ENCODE measurements at regions not wholly inside any gene's neighbourhood (a gene's known extent, or its start where the extent isn't known, plus 50 kb on each side); places are given as distances from the start of the nearest gene placed in this dataset.
"Not testable (repeated sequence)": the region's sequence is repeated elsewhere in the genome, so short reads cannot be mapped to it uniquely, and the experiment has no call there.

DNA sequence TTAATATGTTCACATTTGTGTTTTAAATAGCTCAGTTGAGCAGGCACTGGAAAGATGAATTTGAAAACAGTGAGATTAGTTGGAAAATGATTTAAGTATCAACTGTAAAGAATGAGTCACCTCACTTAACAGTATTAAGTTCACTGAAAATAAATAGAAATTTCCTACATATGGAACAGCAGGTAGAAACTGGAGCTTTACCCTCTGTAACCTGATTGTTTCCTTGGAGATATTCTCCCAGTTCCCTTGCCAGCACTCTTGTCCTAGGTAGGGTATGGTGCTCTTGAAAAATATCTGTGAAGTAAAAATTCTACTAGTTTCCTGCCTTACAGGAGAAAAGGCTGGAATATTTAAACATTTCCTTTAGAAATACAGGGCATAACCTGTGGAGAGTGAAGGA, 81.3 kb upstream of the DLGAP1 start:
- H3K79me2 ChIP-seq (replicated peaks; ENCODE audit: insufficient read depth, low read length) = no peaks in the 10 kb centered on the region
- H3K27ac ChIP-seq (ENCODE audit: low read length) = no peak overlapping the region
- no peaks in the 10 kb centered on the region for H3K9me2 ChIP-seq (ENCODE audit: insufficient read depth, low read length)
- no peak overlapping the region for H3K4me2 ChIP-seq (ENCODE audit: low read length)
- no peaks in the 10 kb centered on the region for H3F3A ChIP-seq (ENCODE audit: insufficient read depth, low read length, poor library complexity, severe bottlenecking)
- H3K36me3 ChIP-seq (ENCODE audit: insufficient read depth, low read length) = no peaks in the 10 kb centered on the region
- no peak overlapping the region for H3K9ac ChIP-seq (ENCODE audit: low read length)
- no peaks in the 10 kb centered on the region for H4K20me1 ChIP-seq (ENCODE audit: insufficient read depth)
- H3K9me3 ChIP-seq (ENCODE audit: low read length) = no peaks in the 10 kb centered on the region
- no peak overlapping the region for H3K4me3 ChIP-seq (ENCODE audit: low read length)
- no peak overlapping the region for H2AFZ ChIP-seq (ENCODE audit: low read depth, low read length)
- H3K27me3 ChIP-seq (ENCODE audit: insufficient read depth, low read depth, low read length) = no peaks in the 10 kb centered on the region
- no peak for TF ChIP-seq SMC3 (conservative IDR thresholded peaks at IDR 0.05; ENCODE audit: poor library complexity)
- TF ChIP-seq, protein P1, sequence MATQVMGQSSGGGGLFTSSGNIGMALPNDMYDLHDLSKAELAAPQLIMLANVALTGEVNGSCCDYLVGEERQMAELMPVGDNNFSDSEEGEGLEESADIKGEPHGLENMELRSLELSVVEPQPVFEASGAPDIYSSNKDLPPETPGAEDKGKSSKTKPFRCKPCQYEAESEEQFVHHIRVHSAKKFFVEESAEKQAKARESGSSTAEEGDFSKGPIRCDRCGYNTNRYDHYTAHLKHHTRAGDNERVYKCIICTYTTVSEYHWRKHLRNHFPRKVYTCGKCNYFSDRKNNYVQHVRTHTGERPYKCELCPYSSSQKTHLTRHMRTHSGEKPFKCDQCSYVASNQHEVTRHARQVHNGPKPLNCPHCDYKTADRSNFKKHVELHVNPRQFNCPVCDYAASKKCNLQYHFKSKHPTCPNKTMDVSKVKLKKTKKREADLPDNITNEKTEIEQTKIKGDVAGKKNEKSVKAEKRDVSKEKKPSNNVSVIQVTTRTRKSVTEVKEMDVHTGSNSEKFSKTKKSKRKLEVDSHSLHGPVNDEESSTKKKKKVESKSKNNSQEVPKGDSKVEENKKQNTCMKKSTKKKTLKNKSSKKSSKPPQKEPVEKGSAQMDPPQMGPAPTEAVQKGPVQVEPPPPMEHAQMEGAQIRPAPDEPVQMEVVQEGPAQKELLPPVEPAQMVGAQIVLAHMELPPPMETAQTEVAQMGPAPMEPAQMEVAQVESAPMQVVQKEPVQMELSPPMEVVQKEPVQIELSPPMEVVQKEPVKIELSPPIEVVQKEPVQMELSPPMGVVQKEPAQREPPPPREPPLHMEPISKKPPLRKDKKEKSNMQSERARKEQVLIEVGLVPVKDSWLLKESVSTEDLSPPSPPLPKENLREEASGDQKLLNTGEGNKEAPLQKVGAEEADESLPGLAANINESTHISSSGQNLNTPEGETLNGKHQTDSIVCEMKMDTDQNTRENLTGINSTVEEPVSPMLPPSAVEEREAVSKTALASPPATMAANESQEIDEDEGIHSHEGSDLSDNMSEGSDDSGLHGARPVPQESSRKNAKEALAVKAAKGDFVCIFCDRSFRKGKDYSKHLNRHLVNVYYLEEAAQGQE (IDR thresholded peaks at IDR 0.05; ENCODE audit: borderline replicate concordance) = no peak
- TF ChIP-seq POLR2AphosphoS5 (IDR thresholded peaks at IDR 0.05) = no peak
- TF ChIP-seq TAF1 (IDR thresholded peaks at IDR 0.05; ENCODE audit: low read depth) = no peak
- no peak for TF ChIP-seq EZH2 (IDR thresholded peaks at IDR 0.05; ENCODE audit: borderline replicate concordance, insufficient read depth, low read length, poor library complexity, severe bottlenecking)
- no peak for TF ChIP-seq EP300 (conservative IDR thresholded peaks at IDR 0.05; ENCODE audit: poor library complexity, severe bottlenecking)
- TF ChIP-seq RAD21 (conservative IDR thresholded peaks at IDR 0.05) = no peak
- TF ChIP-seq MXI1 (conservative IDR thresholded peaks at IDR 0.05; ENCODE audit: poor library complexity, severe bottlenecking) = no peak
- TF ChIP-seq, protein P2, sequence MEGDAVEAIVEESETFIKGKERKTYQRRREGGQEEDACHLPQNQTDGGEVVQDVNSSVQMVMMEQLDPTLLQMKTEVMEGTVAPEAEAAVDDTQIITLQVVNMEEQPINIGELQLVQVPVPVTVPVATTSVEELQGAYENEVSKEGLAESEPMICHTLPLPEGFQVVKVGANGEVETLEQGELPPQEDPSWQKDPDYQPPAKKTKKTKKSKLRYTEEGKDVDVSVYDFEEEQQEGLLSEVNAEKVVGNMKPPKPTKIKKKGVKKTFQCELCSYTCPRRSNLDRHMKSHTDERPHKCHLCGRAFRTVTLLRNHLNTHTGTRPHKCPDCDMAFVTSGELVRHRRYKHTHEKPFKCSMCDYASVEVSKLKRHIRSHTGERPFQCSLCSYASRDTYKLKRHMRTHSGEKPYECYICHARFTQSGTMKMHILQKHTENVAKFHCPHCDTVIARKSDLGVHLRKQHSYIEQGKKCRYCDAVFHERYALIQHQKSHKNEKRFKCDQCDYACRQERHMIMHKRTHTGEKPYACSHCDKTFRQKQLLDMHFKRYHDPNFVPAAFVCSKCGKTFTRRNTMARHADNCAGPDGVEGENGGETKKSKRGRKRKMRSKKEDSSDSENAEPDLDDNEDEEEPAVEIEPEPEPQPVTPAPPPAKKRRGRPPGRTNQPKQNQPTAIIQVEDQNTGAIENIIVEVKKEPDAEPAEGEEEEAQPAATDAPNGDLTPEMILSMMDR (IDR thresholded peaks at IDR 0.05; ENCODE audit: poor library complexity, severe bottlenecking) = no peak

DNA sequence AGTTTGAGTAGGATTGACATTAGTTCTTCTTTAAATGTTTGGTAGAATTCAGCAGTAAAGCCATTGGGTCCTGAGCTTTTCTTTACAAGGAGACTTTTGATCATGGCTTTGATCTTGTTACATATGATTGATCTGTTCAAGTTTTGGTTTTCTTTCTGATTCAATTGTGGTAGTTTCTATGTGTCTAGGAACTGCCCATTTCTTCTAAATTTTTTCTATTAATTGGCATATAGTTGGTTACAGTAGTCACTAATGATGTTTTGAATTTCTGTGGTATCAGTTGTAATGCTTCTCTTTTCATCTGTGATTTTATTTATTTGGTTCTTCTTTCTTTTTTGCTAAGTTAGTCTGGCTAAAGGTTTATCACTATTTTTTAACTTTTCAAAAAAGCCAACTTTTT, 73.3 kb upstream of the DLGAP1 start:
- Histone ChIP-seq H3K9ac (ENCODE audit: low read length) (no peak overlapping the region), H3F3A (ENCODE audit: insufficient read depth, low read length, poor library complexity, severe bottlenecking) (no peaks in the 10 kb centered on the region), H3K79me2 (replicated peaks; ENCODE audit: insufficient read depth, low read length) (no peaks in the 10 kb centered on the region), H3K27ac (ENCODE audit: low read length) (no peak overlapping the region), H2AFZ (ENCODE audit: low read depth, low read length) (no peak overlapping the region), H3K4me2 (ENCODE audit: low read length) (no peak overlapping the region), H3K9me3 (ENCODE audit: low read length) (no peaks in the 10 kb centered on the region), H3K4me3 (ENCODE audit: low read length) (no peak overlapping the region), H3K36me3 (ENCODE audit: insufficient read depth, low read length) (no peaks in the 10 kb centered on the region), H4K20me1 (ENCODE audit: insufficient read depth) (no peaks in the 10 kb centered on the region), H3K9me2 (ENCODE audit: insufficient read depth, low read length) (no peaks in the 10 kb centered on the region), H3K27me3 (ENCODE audit: insufficient read depth, low read depth, low read length) (no peaks in the 10 kb centered on the region)
- TF ChIP-seq, protein P2 (IDR thresholded peaks at IDR 0.05; ENCODE audit: poor library complexity, severe bottlenecking) = no peak
- TF ChIP-seq EP300 (conservative IDR thresholded peaks at IDR 0.05; ENCODE audit: poor library complexity, severe bottlenecking) (no peak), POLR2AphosphoS5 (IDR thresholded peaks at IDR 0.05) (no peak), EZH2 (IDR thresholded peaks at IDR 0.05; ENCODE audit: borderline replicate concordance, insufficient read depth, low read length, poor library complexity, severe bottlenecking) (no peak), TAF1 (IDR thresholded peaks at IDR 0.05; ENCODE audit: low read depth) (no peak), MXI1 (conservative IDR thresholded peaks at IDR 0.05; ENCODE audit: poor library complexity, severe bottlenecking) (no peak), SMC3 (conservative IDR thresholded peaks at IDR 0.05; ENCODE audit: poor library complexity) (no peak), RAD21 (conservative IDR thresholded peaks at IDR 0.05) (no peak)
- TF ChIP-seq, protein P1 (IDR thresholded peaks at IDR 0.05; ENCODE audit: borderline replicate concordance) = no peak

DNA sequence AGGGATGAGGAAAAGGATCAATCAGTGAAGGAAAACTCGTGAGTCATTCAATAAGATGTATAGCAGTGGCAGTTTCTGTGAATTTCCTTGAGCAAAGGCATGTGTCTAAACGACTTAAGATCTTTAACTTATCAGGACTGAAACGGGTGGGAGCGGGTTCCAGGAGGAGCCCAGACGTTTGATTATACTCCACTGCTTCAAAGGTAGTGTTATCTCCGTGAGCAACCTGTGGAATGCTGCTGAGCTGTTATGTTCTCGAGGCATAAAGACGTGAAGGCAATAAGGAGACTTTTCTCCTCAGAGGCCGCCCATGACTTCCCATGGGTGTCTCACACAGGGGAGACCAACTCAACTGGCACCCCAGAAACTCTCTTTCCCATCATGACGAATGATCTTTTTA, 72.7 kb upstream of the DLGAP1 start:
- not testable (repeated sequence) for H3K4me2 ChIP-seq (ENCODE audit: low read length); H3F3A ChIP-seq (ENCODE audit: insufficient read depth, low read length, poor library complexity, severe bottlenecking); H2AFZ ChIP-seq (ENCODE audit: low read depth, low read length); H3K36me3 ChIP-seq (ENCODE audit: insufficient read depth, low read length); H3K79me2 ChIP-seq (replicated peaks; ENCODE audit: insufficient read depth, low read length); H3K27ac ChIP-seq (ENCODE audit: low read length); H3K9ac ChIP-seq (ENCODE audit: low read length); H3K9me2 ChIP-seq (ENCODE audit: insufficient read depth, low read length); H3K4me3 ChIP-seq (ENCODE audit: low read length); H3K27me3 ChIP-seq (ENCODE audit: insufficient read depth, low read depth, low read length); H3K9me3 ChIP-seq (ENCODE audit: low read length); H4K20me1 ChIP-seq (ENCODE audit: insufficient read depth)

All from neural cell (in vitro differentiated cells).